NCI-H748 (cell line): ENCODE measurements at regions not wholly inside any gene's neighbourhood (a gene's known extent, or its start where the extent isn't known, plus 50 kb on each side); places are given as distances from the start of the nearest gene placed in this dataset.
A peak's percentile ranks its signal among the peaks of the same experiment; 100 is the strongest.
"Not testable (repeated sequence)": the region's sequence is repeated elsewhere in the genome, so short reads cannot be mapped to it uniquely, and the experiment has no call there.

Source experiments
- DNase-seq: peaks from one replicate; lab custom pipeline; 2025; ENCODE audit not compliant: unreplicated experiment; lab: John Stamatoyannopoulos, UW

- no peak for DNase-seq
These were observed 451.0 kb downstream of the RNF144A start for GRCh38 chr2:7368211-7368610.

DNA sequence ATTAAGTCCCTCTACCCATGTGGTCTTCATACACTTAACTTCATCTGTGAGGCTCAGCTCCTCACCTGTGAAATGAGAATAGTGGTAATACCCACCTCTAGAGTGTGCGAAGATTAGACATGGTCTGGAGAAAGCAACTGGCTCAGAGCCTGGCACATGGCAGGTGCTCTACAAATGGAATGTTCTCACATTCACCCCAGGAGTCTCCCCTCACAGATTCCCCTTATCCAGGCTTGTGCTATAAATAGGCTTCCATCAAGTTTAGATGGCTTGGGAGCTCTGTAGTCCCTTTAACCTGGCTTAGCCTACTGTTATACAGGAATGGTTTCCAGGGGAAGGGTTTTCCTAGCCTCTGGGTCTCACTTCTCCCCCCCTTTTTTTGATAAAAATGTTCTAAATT, 455.9 kb downstream of the RNF144A start:
- DNase-seq, result no peak

DNA sequence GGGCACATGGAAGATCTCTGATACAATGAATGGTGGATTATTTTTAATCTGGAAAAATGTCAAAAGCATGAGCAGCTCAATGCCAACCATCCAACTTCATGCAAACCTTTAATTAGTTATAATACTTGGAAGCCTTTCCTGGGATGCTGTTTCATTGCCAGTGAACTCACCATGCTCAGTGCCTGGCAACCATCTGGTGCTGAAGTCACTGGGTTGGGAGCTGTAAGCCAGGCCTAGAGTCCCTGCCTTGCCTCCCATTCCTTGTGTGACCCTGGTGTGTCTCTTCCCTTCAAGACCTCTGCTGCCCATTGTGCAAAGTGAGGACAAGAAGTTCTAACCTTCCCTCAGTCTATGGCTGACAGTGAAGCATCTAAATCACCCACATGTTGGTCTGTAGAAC, 458.7 kb downstream of the RNF144A start:
- DNase-seq, result no peak

GRCh38 chr2:7377916-7378569, 460.8 kb downstream of the RNF144A start:
- DNase-seq, result peak; percentile 93

- DNase-seq, result no peak
These were observed 461.4 kb downstream of the RNF144A start for GRCh38 chr2:7378591-7378990.

DNA sequence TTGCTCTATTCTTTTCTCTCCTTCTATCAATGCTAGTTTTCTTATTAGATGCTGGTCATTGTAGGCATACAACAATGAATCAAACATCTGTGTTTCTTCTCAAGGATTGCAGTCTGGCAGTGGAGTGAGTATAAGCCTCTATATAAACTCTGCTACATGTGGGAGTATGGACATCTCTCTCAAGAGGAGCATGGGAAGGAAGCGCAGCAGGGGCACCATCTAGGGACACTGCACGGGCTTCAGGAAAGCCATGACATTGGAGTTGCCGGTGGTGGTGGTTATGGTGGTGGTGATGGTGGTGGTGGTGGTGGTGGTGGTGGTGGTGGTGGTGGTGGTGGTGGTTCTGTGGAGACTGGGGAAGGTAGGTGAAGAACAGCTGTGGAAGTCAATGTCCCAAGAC, 462.6 kb downstream of the RNF144A start:
- peak; percentile 29 for DNase-seq

- no peak for DNase-seq
These were observed 467.6 kb downstream of the RNF144A start for GRCh38 chr2:7384773-7385349.

DNA sequence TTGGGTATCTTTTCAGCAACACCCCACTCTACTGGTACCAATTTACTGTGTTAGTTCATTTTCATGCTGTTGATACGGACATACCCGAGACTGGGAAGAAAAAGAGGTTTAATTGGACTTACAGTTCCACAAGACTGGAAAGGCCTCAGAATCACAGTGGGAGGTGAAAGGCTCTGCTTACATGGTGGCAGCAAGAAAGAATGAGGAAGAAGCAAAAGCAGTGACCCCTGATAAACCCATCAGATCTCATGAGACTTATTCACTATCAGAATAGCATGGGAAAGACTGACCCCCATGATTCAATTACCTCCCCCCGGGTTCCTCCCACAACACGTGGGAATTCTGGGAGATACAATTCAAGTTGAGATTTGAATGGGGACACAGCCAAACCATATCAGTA, 473.1 kb downstream of the RNF144A start:
- not testable (repeated sequence) for DNase-seq

DNA sequence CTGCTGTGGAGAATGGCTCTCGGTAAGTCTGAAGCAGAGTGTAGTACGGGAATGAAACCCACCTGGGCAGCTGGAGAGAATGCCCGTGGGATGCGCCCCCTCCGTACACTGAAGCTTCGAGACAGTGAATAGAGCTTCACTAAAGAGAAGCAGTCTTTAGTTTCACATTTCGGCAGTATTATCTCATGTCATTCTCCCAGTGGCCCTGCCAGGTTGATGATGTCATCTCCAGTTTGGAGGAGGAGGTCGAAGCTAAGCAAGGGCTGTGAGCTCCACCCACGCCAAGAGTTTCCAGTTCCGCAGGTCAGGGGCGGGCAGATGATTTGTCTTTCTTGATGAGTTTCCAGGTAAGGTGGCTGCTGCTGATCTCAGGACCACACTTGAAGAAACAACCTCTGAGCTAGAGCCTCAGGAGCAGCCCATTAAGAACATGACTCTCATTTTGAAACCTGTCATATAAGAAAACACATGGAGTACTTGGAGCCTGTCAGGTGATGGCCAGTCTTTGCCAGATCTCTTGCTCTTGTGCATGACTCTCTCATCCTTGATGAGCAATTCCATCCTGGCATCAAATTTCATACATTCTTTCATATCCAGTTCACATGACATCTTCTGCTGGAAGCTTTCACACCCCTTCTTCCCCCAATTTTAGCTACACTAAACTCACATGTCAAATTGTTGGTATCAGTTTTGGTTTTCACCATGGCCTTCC, 475.0 kb downstream of the RNF144A start:
- no peak for DNase-seq

DNA sequence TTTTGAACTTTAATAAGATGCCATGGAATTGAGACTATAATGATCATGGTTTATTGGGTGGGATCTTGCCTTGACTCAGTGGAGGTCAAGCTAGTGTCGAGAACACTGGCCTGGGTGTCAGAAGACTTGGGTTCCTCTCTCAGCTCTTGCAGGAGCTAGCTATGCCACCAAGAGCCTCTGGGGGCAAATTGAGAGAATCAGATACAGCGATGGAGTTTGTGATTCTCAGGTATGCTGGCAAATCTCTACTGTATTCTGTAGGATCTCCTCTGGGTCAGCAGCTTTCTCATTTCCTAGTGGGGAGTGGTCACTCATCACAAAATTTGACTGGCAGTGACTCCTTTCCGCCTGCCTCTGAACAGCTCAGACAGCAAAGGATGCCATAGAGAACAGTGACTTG, 477.0 kb downstream of the RNF144A start:
- no peak for DNase-seq

- DNase-seq, result no peak
These were observed 483.4 kb downstream of the RNF144A start for GRCh38 chr2:7400628-7401027.

DNA sequence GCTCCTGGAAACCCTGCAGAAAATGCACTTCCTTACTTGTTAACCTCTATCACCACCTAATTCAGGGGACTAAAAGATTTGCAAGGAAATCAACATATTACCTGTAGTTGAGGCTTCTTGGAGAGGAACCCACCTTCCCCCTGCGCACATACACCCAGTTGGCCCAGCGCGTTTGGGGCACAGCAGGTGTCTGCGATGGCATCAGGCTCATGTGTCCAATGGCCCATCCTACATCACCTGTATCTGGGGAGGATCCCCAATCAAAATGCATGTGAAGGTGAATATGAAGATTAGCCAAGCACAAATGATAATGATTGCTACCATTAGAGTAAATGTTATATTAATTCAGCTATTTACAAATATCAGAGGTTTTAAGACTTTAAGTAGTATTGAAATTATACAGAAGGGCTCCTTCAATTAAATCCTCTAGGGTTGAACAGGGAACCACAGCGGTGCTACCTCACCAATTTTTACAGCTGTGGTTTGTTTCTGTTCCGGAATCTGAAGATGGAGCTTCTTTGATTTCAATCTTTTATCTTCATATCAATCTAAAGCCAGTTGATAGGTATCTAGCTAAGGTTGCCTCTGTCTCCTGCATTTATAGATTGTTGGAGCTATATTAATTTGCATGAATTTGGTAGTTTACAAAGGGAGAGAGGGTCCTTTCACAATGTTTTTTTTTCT, 486.0 kb downstream of the RNF144A start:
- DNase-seq, result no peak

DNA sequence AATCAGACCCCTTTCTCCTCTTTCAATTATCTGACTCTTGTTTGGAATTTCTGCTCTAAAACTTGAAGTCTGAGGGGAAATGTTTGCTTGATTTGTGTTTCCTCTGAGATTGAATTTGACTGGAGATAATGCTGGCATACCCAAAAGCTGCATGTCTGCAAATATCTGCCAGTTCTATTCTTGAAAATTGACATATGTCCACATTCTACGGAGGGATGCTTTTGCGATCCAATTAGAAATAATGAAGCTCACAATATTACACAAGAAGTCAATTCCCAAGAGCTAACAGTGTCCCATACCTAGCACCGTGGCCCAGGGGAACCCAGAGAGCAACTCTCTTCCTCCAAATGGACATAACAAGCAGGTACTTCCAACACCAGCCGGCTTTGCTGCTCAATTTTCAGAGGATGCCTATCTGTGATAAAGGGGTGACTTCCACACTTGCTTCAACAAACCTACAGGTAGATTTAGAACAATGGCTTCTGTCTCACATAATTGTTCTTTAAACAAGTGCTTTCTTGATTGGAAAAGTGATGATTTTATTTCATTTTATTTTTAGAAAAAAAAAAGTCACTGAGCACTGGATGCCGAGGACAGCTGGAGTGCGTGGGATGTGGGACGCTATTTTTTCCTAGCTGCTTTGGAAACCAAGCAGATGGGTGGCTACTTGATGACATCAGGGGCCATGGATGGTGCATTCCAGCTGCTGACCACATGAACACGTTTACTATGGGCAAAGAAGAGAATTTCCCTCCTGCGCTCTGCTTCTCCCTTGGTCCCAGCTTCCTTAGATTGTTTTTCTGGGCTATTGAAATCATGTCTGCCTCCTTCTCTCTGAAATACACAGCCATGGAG, 488.9 kb downstream of the RNF144A start:
- DNase-seq, result no peak

GRCh38 chr2:7407001-7407400, 489.8 kb downstream of the RNF144A start:
- DNase-seq, result no peak

GRCh38 chr2:7407906-7408680, 490.9 kb downstream of the RNF144A start:
- DNase-seq, result no peak

DNA sequence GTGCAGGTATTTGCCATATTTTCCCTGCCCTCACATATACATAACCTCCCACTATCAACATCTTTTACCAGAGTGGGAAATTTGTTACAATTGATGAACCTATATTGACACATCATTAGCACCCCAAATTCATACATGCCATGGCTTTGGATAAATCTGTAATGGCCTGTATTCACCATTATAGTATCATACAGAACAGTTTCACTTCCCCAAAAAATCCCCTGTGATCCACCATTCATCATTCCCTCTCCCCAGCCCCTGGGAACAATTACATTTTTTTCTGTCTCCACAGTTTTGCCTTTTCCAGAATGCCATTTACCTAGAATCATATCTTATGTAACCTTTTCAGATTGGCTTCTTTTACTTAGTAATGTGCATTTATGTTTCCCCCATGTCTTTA, 494.5 kb downstream of the RNF144A start:
- no peak for DNase-seq

DNA sequence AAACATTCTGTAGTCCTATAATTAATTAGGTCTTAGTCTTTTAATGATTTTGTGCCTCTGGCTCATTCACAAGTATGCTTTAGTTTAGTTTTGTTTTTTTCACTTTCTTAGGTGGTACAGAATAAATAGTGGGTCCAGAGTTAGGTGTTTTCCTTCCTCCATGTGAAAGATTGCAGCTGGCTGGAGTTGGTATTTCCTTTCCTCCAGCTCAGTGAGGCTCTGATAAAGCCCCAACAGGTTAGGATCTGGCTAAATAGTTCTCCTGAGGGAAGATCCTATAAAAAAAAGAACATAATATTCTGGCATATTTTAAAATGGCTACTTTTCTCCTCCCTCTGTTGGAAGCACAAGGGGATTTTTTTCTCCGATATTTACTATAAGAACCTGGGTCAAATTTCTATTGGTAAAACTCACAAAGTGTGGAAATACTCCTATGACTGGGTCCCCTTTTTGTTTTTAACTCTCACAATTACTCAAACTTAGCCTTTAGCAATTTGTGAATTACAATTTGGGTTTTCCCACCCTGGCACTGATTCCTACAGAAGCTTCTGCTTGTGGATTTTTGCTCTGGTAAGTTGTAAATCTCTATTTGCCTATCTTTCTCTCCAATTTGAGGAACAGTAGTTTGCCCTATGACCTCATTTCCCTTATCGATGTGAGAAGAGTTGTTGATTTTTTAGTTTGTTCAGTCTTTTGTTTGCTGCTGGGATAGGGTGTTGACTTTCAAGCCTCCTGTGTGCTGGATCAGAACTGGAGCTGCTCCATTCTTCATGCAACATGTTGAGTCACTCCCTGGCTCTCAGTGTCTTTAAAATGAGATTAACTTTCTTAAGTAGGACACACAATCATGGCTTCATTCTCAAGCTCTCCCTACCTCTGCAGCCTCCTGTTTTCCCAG, 500.9 kb downstream of the RNF144A start:
- DNase-seq, result no peak

DNA sequence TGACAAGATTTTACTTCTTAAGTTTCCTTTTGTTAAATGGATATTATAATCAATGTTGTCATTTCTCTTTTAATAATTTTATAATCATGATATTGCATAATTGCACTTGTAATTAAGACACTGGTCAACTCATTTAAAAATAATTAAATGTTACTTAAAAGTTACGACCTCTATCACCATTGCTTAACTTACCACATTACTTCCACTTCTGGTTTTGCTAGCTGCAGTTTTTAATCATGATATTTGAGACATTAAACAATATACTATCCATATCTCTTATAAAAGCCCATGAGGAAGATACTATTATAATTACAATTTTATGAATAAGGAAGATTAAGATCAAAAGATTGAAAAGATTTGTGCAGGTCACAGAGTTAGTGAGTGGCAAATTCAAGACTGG, 502.0 kb downstream of the RNF144A start:
- no peak for DNase-seq

DNA sequence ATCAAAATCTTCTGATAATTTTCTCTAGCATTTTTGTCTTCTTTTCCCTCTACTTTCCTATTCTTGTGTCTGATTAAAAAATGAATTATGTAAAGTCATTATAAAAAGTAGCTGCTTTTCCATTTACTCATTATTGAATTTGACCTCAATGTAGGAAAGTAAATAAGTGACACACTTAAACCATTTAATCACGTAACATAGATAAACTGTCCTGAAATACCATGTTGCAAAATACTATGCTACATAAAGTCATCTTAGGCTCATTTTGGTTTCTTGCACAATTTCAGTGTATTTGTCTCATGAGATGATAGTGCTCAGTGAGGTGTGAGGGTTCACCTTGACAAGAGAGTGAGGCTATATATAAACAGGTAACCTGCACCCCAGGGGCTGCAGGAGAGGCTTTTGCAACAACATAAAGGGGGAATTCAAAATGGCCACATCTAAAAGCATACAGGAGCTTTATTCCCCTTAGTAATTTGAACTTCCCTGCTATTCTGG, 502.7 kb downstream of the RNF144A start:
- no peak for DNase-seq
